ENCODE measurements at regions not wholly inside any gene's neighbourhood (a gene's known extent, or its start where the extent isn't known, plus 50 kb on each side); places are given as distances from the start of the nearest gene placed in this dataset.
A peak's percentile ranks its signal among the peaks of the same experiment; 100 is the strongest.
"Not testable (repeated sequence)": the region's sequence is repeated elsewhere in the genome, so short reads cannot be mapped to it uniquely, and the experiment has no call there.

GRCh38 chr10:81496626-81497025 lies 378.4 kb upstream of the NRG3 start:
- Histone ChIP-seq H3K4me1 (no peaks in the 10 kb centered on the region), H3K9me3 (no peaks in the 10 kb centered on the region), H3K36me3 (no peaks in the 10 kb centered on the region), H3K27ac (no peak overlapping the region), H3K4me3 (no peak overlapping the region), H3K27me3 (no peaks in the 10 kb centered on the region)
- intact Hi-C loops (cut with DNase I): no loop called here
- DNase-seq (no peak), ATAC-seq (no peak)
- TF ChIP-seq, protein P1, sequence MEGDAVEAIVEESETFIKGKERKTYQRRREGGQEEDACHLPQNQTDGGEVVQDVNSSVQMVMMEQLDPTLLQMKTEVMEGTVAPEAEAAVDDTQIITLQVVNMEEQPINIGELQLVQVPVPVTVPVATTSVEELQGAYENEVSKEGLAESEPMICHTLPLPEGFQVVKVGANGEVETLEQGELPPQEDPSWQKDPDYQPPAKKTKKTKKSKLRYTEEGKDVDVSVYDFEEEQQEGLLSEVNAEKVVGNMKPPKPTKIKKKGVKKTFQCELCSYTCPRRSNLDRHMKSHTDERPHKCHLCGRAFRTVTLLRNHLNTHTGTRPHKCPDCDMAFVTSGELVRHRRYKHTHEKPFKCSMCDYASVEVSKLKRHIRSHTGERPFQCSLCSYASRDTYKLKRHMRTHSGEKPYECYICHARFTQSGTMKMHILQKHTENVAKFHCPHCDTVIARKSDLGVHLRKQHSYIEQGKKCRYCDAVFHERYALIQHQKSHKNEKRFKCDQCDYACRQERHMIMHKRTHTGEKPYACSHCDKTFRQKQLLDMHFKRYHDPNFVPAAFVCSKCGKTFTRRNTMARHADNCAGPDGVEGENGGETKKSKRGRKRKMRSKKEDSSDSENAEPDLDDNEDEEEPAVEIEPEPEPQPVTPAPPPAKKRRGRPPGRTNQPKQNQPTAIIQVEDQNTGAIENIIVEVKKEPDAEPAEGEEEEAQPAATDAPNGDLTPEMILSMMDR (IDR thresholded peaks at IDR 0.05): no peak
- no peak for TF ChIP-seq POLR2A (IDR thresholded peaks at IDR 0.05)

DNA sequence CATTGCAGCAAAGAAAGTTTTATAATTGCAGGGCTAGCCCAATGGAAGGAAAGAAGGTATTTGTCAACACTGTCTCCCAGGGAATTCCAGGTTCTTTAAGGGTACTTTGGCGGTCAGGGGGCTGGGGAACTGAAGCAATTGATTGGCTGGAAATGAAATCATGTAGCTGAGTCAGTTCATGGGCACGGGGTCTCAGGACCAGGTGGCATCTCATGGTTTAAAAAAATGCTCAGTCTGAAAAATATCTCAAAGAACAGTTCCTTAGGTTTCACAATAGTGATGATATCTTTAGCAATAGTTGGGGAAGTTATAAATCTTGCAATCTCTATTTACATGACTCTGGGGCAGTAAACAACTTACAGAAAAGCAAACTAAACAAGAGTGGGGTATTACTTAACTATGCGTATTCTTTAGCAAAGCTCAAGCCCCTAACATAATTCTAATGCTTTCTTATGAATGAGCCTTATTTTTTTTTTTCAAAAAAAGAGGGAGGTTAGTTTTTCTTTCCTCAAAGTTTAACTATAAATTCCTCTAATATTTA lies 376.9 kb upstream of the NRG3 start:
- Histone ChIP-seq H3K36me3 (no peaks in the 10 kb centered on the region), H3K4me3 (no peak overlapping the region), H3K9me3 (peaks cover 0 to 8% (median 0%) of the 10 kb centered on the region in 12 donors), H3K27ac (no peak overlapping the region), H3K4me1 (no peaks in the 10 kb centered on the region), H3K27me3 (no peaks in the 10 kb centered on the region)
- DNase-seq: no peak
- intact Hi-C loops (cut with DNase I): no loop called here
- TF ChIP-seq, protein P1 (IDR thresholded peaks at IDR 0.05): no peak
- no peak for TF ChIP-seq POLR2A (IDR thresholded peaks at IDR 0.05)
- ATAC-seq: no peak
- 55 to 60% (median 58%) methylated on average over 3 of the region's 3 CpGs for WGBS, 4 donors

DNA sequence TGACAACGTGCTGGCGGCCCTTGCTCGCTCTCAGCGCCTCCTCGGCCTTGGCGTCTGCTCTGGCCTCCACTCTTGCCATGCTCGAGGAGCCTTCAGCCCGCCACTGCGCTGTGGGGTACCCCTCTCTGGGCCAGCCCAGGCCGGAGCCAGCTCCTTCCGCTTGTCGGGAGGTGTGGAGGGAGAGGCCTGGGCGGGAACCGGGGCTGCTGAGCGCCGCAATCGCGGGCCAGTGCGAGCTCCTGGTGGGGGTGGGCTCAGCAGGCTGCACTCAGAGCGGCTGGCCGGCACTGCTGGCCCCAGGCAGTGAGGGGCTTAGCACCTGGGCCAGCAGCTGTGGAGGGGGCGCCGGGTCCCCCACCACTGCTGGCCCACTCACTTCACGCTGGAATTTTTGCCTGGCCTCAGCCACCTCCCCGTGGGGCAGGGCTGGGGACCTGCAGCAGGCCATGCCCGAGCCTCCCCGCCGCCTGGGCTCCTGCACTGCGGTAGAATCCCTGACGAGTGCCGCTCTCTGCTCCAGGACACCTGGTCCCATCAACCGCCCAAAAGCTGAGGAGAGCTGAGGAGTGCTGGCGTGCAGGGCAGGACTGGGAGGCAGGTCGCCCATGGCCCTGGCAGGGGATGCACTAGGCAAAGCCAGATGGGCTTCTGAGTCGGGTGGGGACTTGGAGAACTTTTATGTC lies 372.2 kb upstream of the NRG3 start:
- no peak overlapping the region for H3K4me3 ChIP-seq
- ATAC-seq (no peak), DNase-seq (peak in 1 of 5 donors; percentile 19)
- TF ChIP-seq, protein P1 (IDR thresholded peaks at IDR 0.05): no peak
- no peak for TF ChIP-seq POLR2A (IDR thresholded peaks at IDR 0.05)
- no peaks in the 10 kb centered on the region for H3K27me3 ChIP-seq
- WGBS, 4 donors: 91 to 94% (median 92%) methylated on average over 22 to 35 of the region's 35 CpGs
- H3K27ac ChIP-seq: no peak overlapping the region
- H3K36me3 ChIP-seq: no peaks in the 10 kb centered on the region
- H3K9me3 ChIP-seq: peaks cover 0 to 9% (median 0%) of the 10 kb centered on the region in 12 donors
- no peaks in the 10 kb centered on the region for H3K4me1 ChIP-seq
- intact Hi-C loops (cut with DNase I): no loop called here

- intact Hi-C loops (cut with DNase I); H3K36me3 ChIP-seq; H3K4me3 ChIP-seq; H3K27ac ChIP-seq; H3K4me1 ChIP-seq; H3K27me3 ChIP-seq; ATAC-seq: not testable (repeated sequence)
- H3K9me3 ChIP-seq: peaks cover 0 to 14% (median 4%) of the 10 kb centered on the region in 12 donors
- WGBS, 4 donors: 92 to 97% (median 94%) methylated on average over 9 to 25 of the region's 25 CpGs
- DNase-seq: peak in 1 of 5 donors; percentile 58
Observed at GRCh38 chr10:81505777-81506176, 369.2 kb upstream of the NRG3 start.

GRCh38 chr10:81514811-81515210 lies 360.2 kb upstream of the NRG3 start:
- H3K4me3 ChIP-seq: no peak overlapping the region
- TF ChIP-seq, protein P1 (IDR thresholded peaks at IDR 0.05): no peak
- no peaks in the 10 kb centered on the region for H3K36me3 ChIP-seq
- H3K4me1 ChIP-seq: no peaks in the 10 kb centered on the region
- DNase-seq: no peak
- H3K9me3 ChIP-seq: peaks cover 0 to 13% (median 2%) of the 10 kb centered on the region in 12 donors
- no peak for ATAC-seq
- intact Hi-C loops (cut with DNase I): no loop called here
- no peaks in the 10 kb centered on the region for H3K27me3 ChIP-seq
- no peak overlapping the region for H3K27ac ChIP-seq
